GM12872 (cell line): ENCODE measurements at regions not wholly inside any gene's neighbourhood (a gene's known extent, or its start where the extent isn't known, plus 50 kb on each side); places are given as distances from the start of the nearest gene placed in this dataset.

Source experiments
- CTCF ChIP-seq: IDR thresholded peaks from 3 replicates; pipeline ENCODE4 v1.5.1; 2011; ENCODE audit warnings: low read depth, mild to moderate bottlenecking, low read length, moderate library complexity; ENCODE audit not compliant: insufficient read depth

DNA sequence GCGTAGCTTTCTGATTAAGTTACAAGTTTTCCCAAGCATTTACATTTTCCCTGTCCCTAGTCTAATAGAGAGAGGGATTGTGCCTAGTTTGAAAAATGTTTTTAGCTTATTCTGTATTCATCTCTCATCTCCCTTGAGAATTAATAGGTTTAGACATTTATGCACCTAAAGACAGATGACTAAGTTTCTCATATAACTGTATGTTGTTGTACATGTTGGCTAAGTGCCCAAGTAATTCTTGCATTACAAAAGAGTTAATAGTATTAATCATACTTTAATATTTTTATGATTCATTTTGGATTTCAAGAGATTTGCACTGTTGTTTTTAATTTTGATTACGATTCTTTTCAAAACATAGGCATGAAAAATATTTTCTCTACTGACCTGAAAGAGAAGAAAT is 109.0 kb upstream of the TBL1XR1 start:
- no peak for TF ChIP-seq CTCF

DNA sequence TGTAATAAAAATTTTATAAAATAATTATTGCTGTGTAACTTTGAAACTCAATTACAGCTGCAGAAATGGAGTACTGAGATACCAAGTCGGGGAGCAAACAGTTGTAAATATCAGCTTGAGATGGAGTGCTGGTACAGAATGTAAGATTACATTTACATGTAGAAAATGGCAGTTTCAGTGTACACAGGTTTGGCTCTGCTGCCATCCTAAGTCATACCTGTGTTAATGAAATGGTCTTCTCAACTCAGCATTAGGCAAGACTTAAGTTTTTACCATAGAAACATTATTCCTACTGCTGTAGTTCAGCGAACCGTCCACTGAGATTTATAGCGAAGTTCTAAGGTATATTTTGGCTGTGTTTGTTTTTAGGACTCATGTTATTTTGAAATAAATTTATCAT is 110.1 kb upstream of the TBL1XR1 start:
- TF ChIP-seq CTCF: no peak

GRCh38 chr3:177307826-177308225 is 110.5 kb upstream of the TBL1XR1 start:
- no peak for TF ChIP-seq CTCF

DNA sequence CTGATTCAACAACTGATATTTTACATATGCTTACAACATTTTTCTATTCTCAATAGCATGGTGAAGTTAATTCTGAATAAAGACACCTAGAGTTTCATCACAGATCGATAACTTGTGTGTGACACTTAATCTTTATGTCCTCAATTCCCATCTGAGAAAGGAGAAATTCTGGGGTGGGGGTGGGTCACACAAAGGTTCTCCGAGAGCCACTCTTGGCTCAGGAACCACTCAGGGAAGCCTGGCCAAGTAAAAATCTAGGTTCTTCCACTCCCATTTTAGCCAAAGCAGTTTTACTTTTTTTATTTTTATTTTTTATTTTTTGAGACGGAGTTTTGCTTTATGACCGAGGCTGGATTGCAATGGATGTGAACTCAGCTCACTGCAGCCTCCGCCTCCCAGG is 111.0 kb upstream of the TBL1XR1 start:
- no peak for TF ChIP-seq CTCF

GRCh38 chr3:177308911-177309310 is 111.6 kb upstream of the TBL1XR1 start:
- no peak for TF ChIP-seq CTCF

DNA sequence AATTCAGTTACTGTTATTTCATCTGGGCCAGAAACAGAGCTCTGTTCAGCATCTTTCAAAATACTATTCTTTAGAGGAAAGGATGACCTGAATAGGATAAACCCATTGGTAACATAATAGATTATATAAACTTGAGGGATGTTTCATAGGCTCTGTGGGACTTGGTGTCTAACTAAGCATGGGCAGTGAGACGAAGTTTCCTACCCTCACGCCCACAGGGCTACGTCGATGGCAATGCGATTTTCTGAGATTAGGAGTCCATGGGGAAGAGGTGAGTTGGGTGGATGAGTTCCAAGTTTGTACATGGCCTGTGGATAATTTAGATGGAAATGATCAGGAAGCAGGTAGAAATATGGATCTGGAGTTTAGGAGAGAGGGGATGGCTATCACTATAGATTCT is 115.2 kb upstream of the TBL1XR1 start:
- TF ChIP-seq CTCF: no peak

GRCh38 chr3:177314897-177315296 is 117.6 kb upstream of the TBL1XR1 start:
- no peak for TF ChIP-seq CTCF

DNA sequence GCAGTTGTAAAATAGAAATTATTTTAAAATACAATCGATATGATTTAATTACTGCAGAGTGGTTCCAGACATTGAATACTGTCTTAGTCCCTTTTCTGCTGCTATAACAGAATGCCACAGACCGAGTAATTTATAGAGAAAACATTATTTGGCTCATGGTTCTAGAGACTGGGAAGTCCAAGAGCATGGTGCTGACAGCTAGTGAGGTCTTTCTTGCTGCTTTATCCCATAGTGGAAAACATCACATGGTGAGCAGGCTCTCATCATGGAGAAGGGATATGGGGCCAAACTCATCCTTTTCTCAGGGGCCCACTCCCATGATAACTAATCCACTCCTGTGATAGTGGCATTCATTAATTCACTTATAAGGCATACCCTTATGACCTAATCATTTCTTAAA is 120.0 kb upstream of the TBL1XR1 start:
- TF ChIP-seq CTCF: no peak
